Uterus (tissue), 3 donors: ENCODE measurements at regions not wholly inside any gene's neighbourhood (a gene's known extent, or its start where the extent isn't known, plus 50 kb on each side); places are given as distances from the start of the nearest gene placed in this dataset.
"Not testable (repeated sequence)": the region's sequence is repeated elsewhere in the genome, so short reads cannot be mapped to it uniquely, and the experiment has no call there.

Experiments used
- DNase-seq, 2 donors: peaks; one replicate each; pipeline ENCODE4 v3.0.0-alpha.2; 2019 to 2020
- H3K27ac ChIP-seq, 2 donors: fragments of 200-600 bp; sonication (generic); 1 replicate in 1 of 2; 2 replicates in 1 of 2; pipeline ENCODE4 v1.5.1; 2016 to 2018
- H3K27me3 ChIP-seq, 2 donors: fragments of 200-600 bp; sonication (generic); one replicate each; pipeline ENCODE4 v1.5.1; 2018 to 2019; ENCODE audit warnings: control low read depth in 1 of 2
- H3K36me3 ChIP-seq, 2 donors: fragments of 200-600 bp; sonication (generic); one replicate each; pipeline ENCODE4 v1.5.1; 2019; ENCODE audit warnings: control low read depth in 1 of 2
- H3K4me1 ChIP-seq, 2 donors: fragments of 200-600 bp; sonication (generic); one replicate each; pipeline ENCODE4 v1.5.1; 2018 to 2019; ENCODE audit warnings: control low read depth in 1 of 2
- H3K4me3 ChIP-seq, 2 donors: fragments of 200-600 bp; sonication (generic); 1 replicate in 1 of 2; 2 replicates in 1 of 2; pipeline ENCODE4 v1.5.1; 2018 to 2019; ENCODE audit warnings: mild to moderate bottlenecking in 1 of 2
- H3K9me3 ChIP-seq, 2 donors: fragments of 200-600 bp; sonication (generic); one replicate each; pipeline ENCODE4 v1.5.1; 2019; ENCODE audit warnings: control low read depth in 1 of 2
- intact Hi-C: fragments of 100-400 bp; cut with DNase I; formaldehyde crosslinking; loops from one replicate; pipeline ENCODE4 v1.15.1; 2023; ENCODE audit warnings: low total_unique reads
- donor health status: DM: yes; HTN: yes; CAD: no.

DNA sequence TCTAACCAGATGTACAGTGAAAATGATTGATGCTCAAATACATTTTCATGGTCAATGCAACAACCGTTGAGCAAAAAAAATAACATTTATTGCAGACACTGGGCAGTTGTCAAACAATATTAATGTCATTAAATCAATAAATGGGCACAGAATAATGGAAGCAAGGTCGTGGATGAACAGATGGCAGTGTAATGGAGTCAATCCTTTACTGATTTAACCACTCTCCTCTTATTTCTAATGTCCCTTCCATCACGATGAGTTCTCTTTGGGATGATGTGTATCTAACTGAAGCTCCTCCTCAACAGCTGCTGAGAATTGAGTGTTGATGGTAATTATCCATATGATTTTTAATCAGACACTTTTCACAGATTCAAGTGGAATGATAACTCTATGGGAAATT lies 114.9 kb upstream of the ZNF658 start:
- H3K4me1 ChIP-seq, H3K36me3 ChIP-seq, DNase-seq, H3K4me3 ChIP-seq, H3K27me3 ChIP-seq, H3K9me3 ChIP-seq, H3K27ac ChIP-seq, intact Hi-C loops: not testable (repeated sequence)

DNA sequence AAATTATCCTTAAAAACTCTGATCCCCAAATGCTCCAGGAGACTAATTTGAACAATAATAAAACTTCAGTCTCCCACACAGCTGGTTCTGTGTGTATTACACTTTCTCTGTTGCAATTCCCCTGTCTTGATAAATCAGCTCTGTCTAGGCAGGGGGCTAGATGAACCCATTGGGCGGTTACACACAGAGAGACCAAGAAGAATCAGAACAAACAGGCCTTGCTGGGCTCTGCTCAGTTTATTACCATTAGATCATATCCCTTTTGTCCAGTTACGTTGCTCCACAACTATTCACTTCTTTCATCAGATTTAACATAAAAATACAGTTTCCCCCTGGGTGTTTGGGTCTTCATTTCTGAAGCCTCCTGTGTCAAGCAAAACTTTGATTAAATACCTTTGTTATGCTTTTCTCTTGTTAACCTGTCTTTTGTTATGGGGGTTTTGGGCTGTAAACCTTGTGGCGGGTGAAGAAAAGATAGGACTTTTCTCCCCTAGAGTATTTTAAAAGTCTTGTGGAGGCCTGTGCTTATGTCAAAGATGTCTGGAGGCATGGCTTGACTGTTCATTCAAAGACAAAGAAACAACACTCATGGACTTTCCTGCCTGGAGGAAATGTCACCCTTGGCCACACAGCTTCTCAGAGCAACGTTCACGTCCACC lies 109.3 kb upstream of the ZNF658 start:
- H3K36me3 ChIP-seq, H3K4me1 ChIP-seq, DNase-seq, H3K27me3 ChIP-seq, H3K4me3 ChIP-seq, H3K27ac ChIP-seq, H3K9me3 ChIP-seq, intact Hi-C loops: not testable (repeated sequence)

DNA sequence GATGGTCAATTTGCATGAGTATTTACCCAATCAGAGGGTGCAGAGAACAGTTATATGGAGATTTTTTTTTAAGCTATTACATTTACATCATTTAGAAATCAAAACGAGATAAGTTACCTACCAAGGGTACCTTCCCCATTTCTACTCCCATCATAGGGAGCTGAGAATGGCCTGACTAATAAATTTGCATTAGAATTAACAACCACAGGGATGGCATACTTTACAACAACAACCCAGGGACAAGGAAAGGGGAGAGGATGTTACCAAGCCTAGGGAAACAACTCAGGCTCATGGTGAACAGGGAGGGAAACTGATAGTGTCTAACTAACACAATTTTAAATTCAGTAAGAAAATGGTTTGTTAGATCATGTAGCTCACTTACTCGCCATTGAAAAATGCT lies 105.8 kb upstream of the ZNF658 start:
- H3K4me1 ChIP-seq, intact Hi-C loops, H3K36me3 ChIP-seq: not testable (repeated sequence)

DNA sequence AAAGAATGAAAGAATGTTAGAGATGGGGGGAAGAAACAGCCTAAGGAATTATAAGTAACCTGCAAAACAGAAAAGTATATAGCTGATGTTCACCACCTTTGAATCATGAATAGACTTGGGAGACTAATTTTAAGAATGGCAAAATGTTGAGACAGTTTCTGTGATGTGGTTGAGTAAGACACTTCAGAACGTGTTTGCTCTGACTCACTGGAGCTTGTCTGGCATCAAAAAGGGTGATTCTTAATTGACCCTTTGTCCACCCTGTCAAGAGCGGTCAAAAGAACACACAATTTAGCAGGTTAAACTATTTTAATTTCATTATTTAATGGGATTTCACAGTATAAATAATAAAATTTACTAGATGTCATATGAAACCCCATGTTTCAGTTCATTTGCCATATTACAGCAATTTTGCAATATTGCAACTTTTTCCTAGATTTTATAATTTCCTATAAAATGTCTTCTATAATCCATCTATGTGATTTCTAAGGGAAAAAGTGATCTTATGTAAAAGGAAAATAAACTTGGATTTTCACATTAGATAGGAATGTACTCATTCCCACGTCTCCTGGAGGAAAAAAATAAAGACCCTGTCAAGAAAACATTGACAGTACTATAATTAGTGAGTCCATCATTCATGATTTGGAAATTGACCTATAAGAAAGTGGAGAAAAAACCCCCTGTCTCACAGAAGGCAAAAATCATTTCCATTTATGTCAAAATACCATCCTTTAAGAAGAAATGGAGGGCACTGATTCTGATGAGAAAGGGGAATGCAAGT lies 104.6 kb upstream of the ZNF658 start:
- not testable (repeated sequence) for H3K4me3 ChIP-seq

More for the DNA sequence above, 105.8 kb upstream of the ZNF658 start:
- not testable (repeated sequence) for H3K27ac ChIP-seq, H3K4me3 ChIP-seq, DNase-seq, H3K9me3 ChIP-seq, H3K27me3 ChIP-seq

DNA sequence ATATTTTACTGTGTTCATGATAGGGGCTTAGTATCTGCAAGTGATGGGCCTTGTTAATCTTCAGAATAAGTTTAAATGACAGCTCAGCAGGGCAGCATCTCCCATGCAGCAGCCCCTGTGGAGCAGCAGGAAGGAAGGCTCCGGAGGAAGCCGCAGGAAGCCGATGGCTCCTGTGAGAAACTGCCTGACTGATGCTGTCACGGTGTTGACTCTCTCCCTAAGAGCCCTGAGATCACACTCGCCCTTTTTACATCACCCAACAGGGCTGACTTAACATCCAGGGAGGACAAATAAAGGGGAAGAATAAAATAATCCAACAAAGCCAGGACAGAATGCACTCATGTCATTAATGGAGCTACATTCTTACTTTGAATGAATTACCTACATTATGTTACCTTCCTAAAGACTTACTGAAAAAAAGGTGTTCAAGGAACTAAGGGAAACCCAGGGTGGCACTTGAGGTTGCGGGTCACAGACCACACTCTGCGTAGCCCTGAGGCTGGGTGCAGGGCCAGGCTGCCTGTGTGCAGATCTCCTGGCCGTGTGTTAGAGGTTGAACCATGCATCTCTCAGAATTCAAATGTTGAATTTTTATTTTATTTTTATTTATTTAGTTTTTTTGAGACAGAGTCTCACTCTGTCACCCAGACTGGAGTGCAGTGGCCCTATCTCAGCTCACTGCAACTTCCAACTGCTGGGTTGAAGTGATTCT lies 102.5 kb upstream of the ZNF658 start:
- H3K9me3 ChIP-seq, H3K4me1 ChIP-seq, H3K27me3 ChIP-seq, H3K4me3 ChIP-seq, intact Hi-C loops, DNase-seq, H3K36me3 ChIP-seq, H3K27ac ChIP-seq: not testable (repeated sequence)

More for the DNA sequence above, 104.6 kb upstream of the ZNF658 start:
- intact Hi-C loops, H3K36me3 ChIP-seq, DNase-seq, H3K9me3 ChIP-seq, H3K27ac ChIP-seq, H3K4me1 ChIP-seq, H3K27me3 ChIP-seq: not testable (repeated sequence)

DNA sequence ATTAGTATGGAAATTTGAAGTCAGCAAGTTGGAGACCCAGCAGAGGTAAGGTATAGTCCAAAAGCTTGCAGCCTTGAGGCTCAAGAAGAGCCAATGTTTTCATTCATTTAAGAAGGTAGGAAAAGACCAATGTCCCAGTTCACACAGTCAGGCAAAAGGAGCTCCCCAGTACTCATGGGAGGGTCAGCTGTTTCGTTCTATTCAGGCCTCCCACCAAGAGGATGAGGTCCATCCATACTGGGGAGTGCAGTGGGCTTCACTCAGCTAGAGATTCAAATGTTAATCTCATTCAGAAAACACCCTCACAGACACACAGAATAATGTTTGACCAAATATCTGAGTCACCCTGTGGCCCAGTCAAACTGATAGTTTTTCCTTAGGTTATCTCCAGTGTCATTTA lies 96.9 kb upstream of the ZNF658 start:
- DNase-seq, H3K36me3 ChIP-seq, H3K4me3 ChIP-seq, H3K27me3 ChIP-seq, H3K4me1 ChIP-seq, H3K27ac ChIP-seq, intact Hi-C loops, H3K9me3 ChIP-seq: not testable (repeated sequence)

DNA sequence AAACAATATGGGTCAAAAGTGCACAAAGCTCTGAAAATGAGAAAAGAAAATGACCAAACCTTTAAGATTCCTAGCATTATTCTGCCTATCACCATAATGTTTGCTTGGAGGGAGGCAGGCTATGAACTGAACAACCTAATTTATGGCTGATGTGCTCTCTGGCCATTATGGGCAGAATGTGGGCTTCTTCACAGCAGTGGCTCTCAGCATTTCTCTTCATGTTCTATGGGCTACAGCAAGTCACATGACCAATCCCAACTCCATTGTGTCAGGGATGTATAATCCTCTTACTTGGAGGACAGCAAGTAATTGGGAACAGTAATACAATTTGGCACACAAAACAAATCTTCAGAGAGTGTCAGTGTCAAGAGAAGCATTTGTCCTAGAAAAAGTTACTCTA lies 90.3 kb upstream of the ZNF658 start:
- H3K4me1 ChIP-seq, intact Hi-C loops, H3K36me3 ChIP-seq: not testable (repeated sequence)

DNA sequence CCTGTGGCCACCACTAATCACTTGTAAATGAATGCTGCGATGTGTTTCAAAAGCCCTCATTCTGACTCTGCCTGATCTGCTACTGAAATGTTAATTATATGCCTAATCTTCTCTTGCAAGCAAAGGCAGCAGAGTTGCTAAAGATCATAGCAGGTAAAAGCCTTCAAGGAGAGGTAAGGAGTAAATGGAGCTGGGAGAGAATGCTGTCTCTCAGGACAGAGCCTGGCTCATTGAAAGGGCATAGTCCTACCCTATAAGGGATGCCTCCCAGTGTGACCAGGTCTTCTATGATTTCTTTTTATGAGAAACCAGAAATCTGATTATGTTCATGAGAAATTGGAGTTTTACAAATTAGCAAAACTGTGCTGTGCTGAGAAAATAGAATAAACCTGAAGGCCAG lies 88.2 kb upstream of the ZNF658 start:
- H3K27ac ChIP-seq, intact Hi-C loops, DNase-seq, H3K9me3 ChIP-seq, H3K36me3 ChIP-seq, H3K4me1 ChIP-seq, H3K27me3 ChIP-seq, H3K4me3 ChIP-seq: not testable (repeated sequence)

More for the DNA sequence above, 90.3 kb upstream of the ZNF658 start:
- H3K4me3 ChIP-seq, DNase-seq, H3K27ac ChIP-seq, H3K9me3 ChIP-seq, H3K27me3 ChIP-seq: not testable (repeated sequence)

DNA sequence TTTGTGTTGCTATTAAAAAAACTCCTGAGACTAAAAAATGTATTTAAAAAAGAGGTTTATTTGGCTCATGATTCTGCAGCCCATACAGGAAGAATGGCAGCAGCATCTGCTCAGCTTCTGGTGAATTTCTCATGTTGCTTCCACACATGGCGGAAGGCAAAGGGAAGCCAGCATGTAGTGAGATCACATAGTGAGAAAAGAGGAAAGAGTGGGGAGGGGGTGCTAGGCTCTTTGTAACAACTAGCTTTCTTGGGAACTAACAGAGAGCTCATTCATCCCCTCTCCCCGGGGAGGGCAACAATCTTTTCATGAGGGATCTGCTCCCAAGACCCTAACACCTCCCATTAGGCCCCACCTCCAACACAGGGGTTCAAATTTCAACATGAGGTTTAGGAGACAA lies 87.6 kb upstream of the ZNF658 start:
- H3K9me3 ChIP-seq, H3K27me3 ChIP-seq, H3K4me3 ChIP-seq, DNase-seq, intact Hi-C loops, H3K27ac ChIP-seq, H3K36me3 ChIP-seq, H3K4me1 ChIP-seq: not testable (repeated sequence)

DNA sequence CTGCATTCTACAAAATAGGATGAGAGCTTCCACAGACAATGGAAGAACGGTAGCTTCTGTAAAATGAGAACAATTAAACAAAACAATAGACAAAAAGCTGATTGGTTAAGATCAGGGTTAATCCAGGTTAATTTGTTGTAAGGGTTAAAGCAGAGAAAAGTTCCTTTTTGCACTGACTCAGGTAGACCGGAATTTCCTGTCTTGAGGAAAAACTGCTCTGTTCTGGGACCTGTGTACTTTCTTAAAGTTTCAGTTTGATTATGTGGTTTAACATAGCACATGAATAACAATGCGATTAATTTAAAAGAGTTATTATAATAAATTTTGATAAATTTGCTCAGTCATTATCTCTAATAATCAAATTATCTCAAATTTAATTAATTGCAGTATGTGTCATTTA lies 86.5 kb upstream of the ZNF658 start:
- DNase-seq, H3K9me3 ChIP-seq, H3K36me3 ChIP-seq, H3K27me3 ChIP-seq, intact Hi-C loops, H3K27ac ChIP-seq, H3K4me3 ChIP-seq, H3K4me1 ChIP-seq: not testable (repeated sequence)

DNA sequence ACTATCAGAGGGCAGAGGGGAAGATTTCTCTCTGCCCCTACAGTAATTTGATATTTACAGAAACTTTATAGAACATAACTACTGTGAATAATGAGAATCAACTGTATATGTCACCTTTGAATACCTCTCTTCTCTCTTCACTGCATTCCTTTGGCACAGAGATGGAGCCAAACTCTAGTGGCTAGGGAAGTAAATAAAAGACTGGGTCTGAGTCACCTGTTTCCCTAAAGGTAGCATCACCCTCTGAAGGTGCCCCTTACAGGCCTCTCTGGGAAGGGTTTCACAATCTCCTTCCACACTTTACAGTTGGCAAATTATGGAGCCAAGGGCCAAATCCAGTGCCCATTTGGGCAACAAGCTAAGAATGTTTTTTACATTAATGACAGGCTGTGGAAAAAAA lies 81.0 kb upstream of the ZNF658 start:
- H3K9me3 ChIP-seq, H3K27me3 ChIP-seq, H3K4me3 ChIP-seq, H3K36me3 ChIP-seq, DNase-seq, H3K27ac ChIP-seq, intact Hi-C loops, H3K4me1 ChIP-seq: not testable (repeated sequence)

DNA sequence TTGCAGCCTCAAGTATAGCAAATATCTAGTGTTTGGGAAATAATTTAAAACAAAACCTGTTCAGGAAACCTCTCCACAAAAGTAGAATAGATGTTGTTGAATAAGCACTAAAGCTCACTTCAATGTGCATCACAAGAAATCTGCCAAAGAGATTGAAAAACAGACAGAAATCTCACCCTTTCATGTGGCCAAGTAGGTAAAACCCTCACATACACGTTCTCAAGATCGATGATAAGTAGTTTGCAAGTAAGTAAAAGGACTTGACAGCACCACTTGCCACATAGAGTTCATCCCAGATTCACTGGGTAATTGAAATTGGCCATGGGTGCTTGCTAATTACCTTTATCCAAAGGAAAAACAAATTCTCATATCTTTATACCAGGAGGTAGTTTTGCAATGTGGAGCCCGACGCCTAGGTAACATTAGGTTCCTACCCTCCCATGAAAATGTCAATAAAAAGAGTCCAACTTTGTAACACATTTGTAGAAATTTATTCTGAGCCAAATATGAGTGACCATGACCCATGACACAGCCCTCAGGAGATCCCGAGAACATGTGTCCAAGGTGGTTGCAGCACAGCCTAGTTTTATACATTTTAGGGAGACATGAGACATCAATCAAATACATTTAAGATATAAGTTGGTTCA lies 80.4 kb upstream of the ZNF658 start:
- H3K4me1 ChIP-seq, H3K4me3 ChIP-seq, intact Hi-C loops, H3K27ac ChIP-seq, H3K27me3 ChIP-seq, H3K36me3 ChIP-seq, H3K9me3 ChIP-seq, DNase-seq: not testable (repeated sequence)

DNA sequence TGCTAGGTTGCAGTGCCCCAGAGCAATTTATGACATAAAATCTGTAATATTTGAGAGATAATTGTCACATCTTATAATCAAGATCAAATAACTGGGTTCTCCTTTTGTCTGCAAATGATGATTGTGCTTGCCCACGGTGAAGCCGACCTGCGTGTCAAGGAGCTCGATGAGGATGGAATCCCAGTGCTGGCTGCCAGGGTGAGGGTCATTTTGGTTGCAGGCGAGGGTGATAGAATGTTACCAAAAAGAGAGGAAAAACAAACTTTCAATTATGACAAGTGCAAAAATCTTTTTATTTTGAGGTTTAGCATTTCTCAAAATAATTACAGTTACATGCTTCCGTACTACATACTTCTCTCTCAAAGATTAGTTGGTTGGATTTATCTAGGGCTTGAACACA lies 76.4 kb upstream of the ZNF658 start:
- intact Hi-C loops, H3K4me1 ChIP-seq: not testable (repeated sequence)

More for the DNA sequence above, 76.4 kb upstream of the ZNF658 start:
- not testable (repeated sequence) for H3K27me3 ChIP-seq, DNase-seq, H3K27ac ChIP-seq, H3K4me3 ChIP-seq, H3K36me3 ChIP-seq, H3K9me3 ChIP-seq
